Vagina (tissue), 2 donors: ENCODE measurements at regions not wholly inside any gene's neighbourhood (a gene's known extent, or its start where the extent isn't known, plus 50 kb on each side); places are given as distances from the start of the nearest gene placed in this dataset.

Experiments
- CTCF ChIP-seq, 3 experiments: fragments of 450-650 bp in 2 of 3; fragments of 200-600 bp in 1 of 3; sonication (generic) in 1 of 3; IDR thresholded peaks; one replicate each; pipeline ENCODE4 v1.5.1; 2017 to 2019; ENCODE audit warnings: antibody characterized with exemption in 3 of 3, mild to moderate bottlenecking in 2 of 3, moderate library complexity in 2 of 3
- POLR2A ChIP-seq, 2 donors: fragments of 450-650 bp; IDR thresholded peaks; one replicate each; pipeline ENCODE4 v1.6.1; 2017; ENCODE audit warnings: antibody characterized with exemption in 2 of 2, mild to moderate bottlenecking in 2 of 2, moderate library complexity in 2 of 2
- POLR2AphosphoS5 ChIP-seq, 2 donors: sonication (generic); formaldehyde crosslinking; IDR thresholded peaks; one replicate each; pipeline ENCODE4 v1.9.0; 2017; ENCODE audit warnings: antibody characterized with exemption in 2 of 2, mild to moderate bottlenecking in 2 of 2, low read depth in 1 of 2; ENCODE audit not compliant: insufficient read depth in 1 of 2

GRCh38 chr5:100017520-100018262, 517.5 kb upstream of the FAM174A start:
- TF ChIP-seq CTCF (IDR thresholded peaks at IDR 0.05) = no peak
- no peak for TF ChIP-seq POLR2A (IDR thresholded peaks at IDR 0.05)
- TF ChIP-seq POLR2AphosphoS5 (IDR thresholded peaks at IDR 0.05; ENCODE audit: insufficient read depth in 1 of 2, low read depth in 1 of 2) = no peak
